ENCODE measurements at regions not wholly inside any gene's neighbourhood (a gene's known extent, or its start where the extent isn't known, plus 50 kb on each side); places are given as distances from the start of the nearest gene placed in this dataset. TPM values are rescaled to one million over a fixed set of nuclear protein-coding genes. Genes with fewer than 3 reads are reported as not detected.

- 54% methylated on average over 3 of the region's 3 CpGs for WGBS (ENCODE audit: low lambda C conversion rate, missing lambda C conversion rate)
- TF ChIP-seq CTCF (IDR thresholded peaks at IDR 0.05; ENCODE audit: poor library complexity) (no peak), EZH2 (IDR thresholded peaks at IDR 0.05; ENCODE audit: borderline replicate concordance) (no peak), EZH2phosphoT487 (IDR thresholded peaks at IDR 0.05; ENCODE audit: low read depth, severe bottlenecking, unreplicated experiment) (no peak)
- no peak for DNase-seq (ENCODE audit: low spot score)
These were observed 55.8 kb upstream of the MTF2 start for GRCh38 chr1:93023281-93023680.

GRCh38 chr1:93025572-93025971, 53.5 kb upstream of the MTF2 start:
- TF ChIP-seq EZH2 (IDR thresholded peaks at IDR 0.05; ENCODE audit: borderline replicate concordance) (no peak), CTCF (IDR thresholded peaks at IDR 0.05; ENCODE audit: poor library complexity) (no peak), EZH2phosphoT487 (IDR thresholded peaks at IDR 0.05; ENCODE audit: low read depth, severe bottlenecking, unreplicated experiment) (no peak)
- Histone ChIP-seq H3K79me2 (no peaks in the 10 kb centered on the region), H3K4me1 (ENCODE audit: insufficient read depth) (no peaks in the 10 kb centered on the region), H2AFZ (no peak overlapping the region), H3K9me2 (replicated peaks; ENCODE audit: insufficient read depth) (no peaks in the 10 kb centered on the region), H3K36me3 (replicated peaks; ENCODE audit: insufficient read depth, low read depth) (no peaks in the 10 kb centered on the region), H3K4me2 (no peak overlapping the region), H3K4me3 (no peak overlapping the region), H4K20me1 (ENCODE audit: insufficient read depth, poor library complexity, severe bottlenecking) (no peaks in the 10 kb centered on the region), H3K9me3 (ENCODE audit: low read depth) (no peaks in the 10 kb centered on the region), H3K27ac (no peak overlapping the region), H3K27me3 (no peaks in the 10 kb centered on the region)
- WGBS (ENCODE audit: low lambda C conversion rate, missing lambda C conversion rate) = 64% methylated on average over 3 of the region's 3 CpGs
- DNase-seq (ENCODE audit: low spot score) = no peak

More at GRCh38 chr1:93023281-93023680, 55.8 kb upstream of the MTF2 start:
- H3K9me2 ChIP-seq (replicated peaks; ENCODE audit: insufficient read depth) = no peaks in the 10 kb centered on the region
- no peak overlapping the region for H3K27ac ChIP-seq
- H3K4me3 ChIP-seq = no peak overlapping the region
- no peaks in the 10 kb centered on the region for H3K36me3 ChIP-seq (replicated peaks; ENCODE audit: insufficient read depth, low read depth)
- H3K4me1 ChIP-seq (ENCODE audit: insufficient read depth) = no peaks in the 10 kb centered on the region
- H3K79me2 ChIP-seq = no peaks in the 10 kb centered on the region
- no peaks in the 10 kb centered on the region for H3K9me3 ChIP-seq (ENCODE audit: low read depth)
- no peaks in the 10 kb centered on the region for H3K27me3 ChIP-seq
- H2AFZ ChIP-seq = no peak overlapping the region
- H3K4me2 ChIP-seq = no peak overlapping the region
- H4K20me1 ChIP-seq (ENCODE audit: insufficient read depth, poor library complexity, severe bottlenecking) = no peaks in the 10 kb centered on the region

GRCh38 chr1:93028542-93028941, 50.5 kb upstream of the MTF2 start:
- H3K79me2 ChIP-seq = no peaks in the 10 kb centered on the region
- TF ChIP-seq EZH2phosphoT487 (IDR thresholded peaks at IDR 0.05; ENCODE audit: low read depth, severe bottlenecking, unreplicated experiment) = no peak
- no peak for TF ChIP-seq EZH2 (IDR thresholded peaks at IDR 0.05; ENCODE audit: borderline replicate concordance)
- no peak for TF ChIP-seq CTCF (IDR thresholded peaks at IDR 0.05; ENCODE audit: poor library complexity)
- H3K4me3 ChIP-seq = no peak overlapping the region
- H3K9me2 ChIP-seq (replicated peaks; ENCODE audit: insufficient read depth) = no peaks in the 10 kb centered on the region
- H3K4me1 ChIP-seq (ENCODE audit: insufficient read depth) = no peaks in the 10 kb centered on the region
- no peak overlapping the region for H3K4me2 ChIP-seq
- H3K9me3 ChIP-seq (ENCODE audit: low read depth) = no peaks in the 10 kb centered on the region
- WGBS (ENCODE audit: low lambda C conversion rate, missing lambda C conversion rate) = 53% methylated on average over 4 of the region's 4 CpGs
- no peaks in the 10 kb centered on the region for H3K27me3 ChIP-seq
- H3K27ac ChIP-seq = no peak overlapping the region
- H2AFZ ChIP-seq = no peak overlapping the region
- DNase-seq (ENCODE audit: low spot score) = no peak
- H3K36me3 ChIP-seq (replicated peaks; ENCODE audit: insufficient read depth, low read depth) = no peaks in the 10 kb centered on the region
- no peaks in the 10 kb centered on the region for H4K20me1 ChIP-seq (ENCODE audit: insufficient read depth, poor library complexity, severe bottlenecking)

Small RNA genes lying in the stretch of these regions (small RNA-seq; reads per million reads assigned to genes)
- gene RF00019 = not detected
- gene RN7SKP123 = not detected

All from hepatocyte (in vitro differentiated cells).